GF-D8 (cell line): ENCODE measurements at regions not wholly inside any gene's neighbourhood (a gene's known extent, or its start where the extent isn't known, plus 50 kb on each side); places are given as distances from the start of the nearest gene placed in this dataset.

Experiments used
- DNase-seq: peaks from one replicate; lab custom pipeline; 2025; lab: John Stamatoyannopoulos, UW

DNA sequence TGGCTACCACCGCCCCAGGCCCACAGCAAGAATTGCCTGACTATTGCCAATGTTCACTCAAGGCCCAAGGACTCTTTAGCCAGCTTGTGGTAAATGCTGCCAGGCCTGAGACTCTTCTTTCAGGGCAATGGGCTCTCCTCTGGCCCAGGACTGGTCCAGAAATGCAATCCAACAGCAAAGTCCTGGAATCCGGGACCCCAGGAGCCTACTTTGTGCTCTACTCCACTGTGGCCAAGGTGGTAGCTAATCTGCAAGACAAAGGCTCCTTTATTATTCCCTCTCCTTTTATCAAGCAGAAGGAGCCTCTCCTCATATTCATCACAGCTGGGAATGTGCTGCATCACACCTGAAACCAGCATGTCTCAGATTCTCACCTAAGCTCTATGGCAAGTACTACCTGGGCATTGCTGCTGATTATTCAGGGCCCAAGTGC is 107.6 kb upstream of the PRSS58 start:
- DNase-seq = no peak

DNA sequence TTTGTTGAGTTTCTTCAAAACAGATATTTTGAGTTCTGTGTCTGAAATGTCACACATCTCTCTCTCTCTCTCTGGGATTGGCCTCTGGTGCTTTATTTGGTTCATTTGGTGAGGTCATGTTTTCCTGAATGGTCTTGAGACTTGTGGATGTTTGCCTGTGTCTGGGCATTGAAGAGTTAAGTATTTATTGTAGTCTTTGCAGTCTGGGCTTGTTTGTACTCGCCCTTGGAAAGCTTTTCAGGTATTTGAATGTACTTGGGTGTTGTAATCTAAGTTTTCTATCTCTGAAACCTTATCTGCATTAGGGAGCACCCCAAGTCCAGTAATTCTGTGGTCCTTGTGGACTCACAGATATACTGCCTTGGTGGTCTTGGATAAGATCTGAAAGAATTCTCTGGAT is 106.7 kb upstream of the PRSS58 start:
- DNase-seq = no peak

DNA sequence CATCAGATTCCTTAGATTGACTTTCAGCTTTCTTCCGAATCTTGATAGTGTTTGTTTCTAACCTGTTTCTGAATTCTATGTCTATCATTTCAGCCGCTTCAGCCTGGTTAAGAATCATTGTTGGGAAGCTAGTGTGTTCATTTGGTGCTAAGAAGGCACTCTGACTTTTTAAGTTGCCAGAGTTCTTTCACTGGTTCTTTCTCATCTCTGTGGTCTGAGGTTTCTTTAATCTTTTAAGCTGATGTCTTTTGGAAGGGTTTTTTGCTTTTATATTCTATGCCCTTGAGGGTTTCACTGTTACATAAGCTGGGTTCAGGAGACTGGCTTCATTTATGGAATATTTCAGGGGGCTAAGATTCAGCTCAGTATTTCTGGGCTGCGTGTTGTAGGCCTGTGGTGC is 104.5 kb upstream of the PRSS58 start:
- no peak for DNase-seq

- no peak for DNase-seq
Observed at GRCh38 chr7:142359694-142360279, 101.9 kb upstream of the PRSS58 start.

DNA sequence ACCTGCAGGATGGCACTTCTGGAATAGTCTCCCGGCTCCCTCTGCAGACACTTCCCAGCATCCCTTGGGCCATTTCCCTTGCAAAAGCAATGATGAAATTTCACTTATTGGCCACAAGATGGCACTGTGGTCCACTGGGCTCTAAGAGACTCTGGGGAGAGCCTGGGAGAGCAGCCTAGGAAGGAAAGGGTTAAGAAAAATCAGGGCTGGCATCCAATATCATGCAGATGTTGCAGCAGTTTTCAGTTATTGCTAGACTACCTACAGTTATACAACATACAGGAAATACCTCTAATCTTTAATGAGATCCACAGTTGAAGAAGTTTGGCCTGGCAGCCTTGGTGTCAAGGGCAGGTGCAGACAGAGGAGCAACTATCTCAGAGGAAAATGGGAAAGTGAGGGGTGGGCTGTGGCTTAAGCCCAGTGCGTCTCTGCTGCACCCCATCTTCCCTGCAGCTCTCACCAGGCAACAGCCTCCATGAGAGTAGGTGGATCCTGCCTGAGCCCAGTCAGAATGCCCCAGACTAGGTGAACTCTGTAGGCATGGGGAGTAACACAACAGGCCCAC is 100.2 kb upstream of the PRSS58 start:
- peak; percentile 26 for DNase-seq

DNA sequence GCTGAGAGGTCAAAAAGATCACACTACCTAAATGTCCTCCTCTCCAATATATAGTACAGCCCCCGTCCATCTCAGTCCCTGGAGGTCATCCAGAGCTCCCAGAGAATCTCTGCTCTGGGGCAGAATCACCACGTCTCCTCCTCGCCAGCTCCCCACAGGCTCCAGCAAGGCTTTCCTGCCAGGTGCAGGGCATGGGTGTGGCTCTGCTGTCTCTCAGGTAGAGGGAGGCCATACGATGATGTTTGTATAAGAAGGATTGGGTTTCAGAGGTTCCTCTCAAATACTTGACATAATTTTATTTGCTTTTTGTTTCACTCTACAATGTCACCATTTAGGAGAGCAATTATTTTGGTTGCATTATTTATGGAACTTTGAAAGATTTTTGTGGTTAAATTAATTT is 98.3 kb upstream of the PRSS58 start:
- no peak for DNase-seq

- no peak for DNase-seq
Observed at GRCh38 chr7:142355328-142355727, 97.5 kb upstream of the PRSS58 start.

DNA sequence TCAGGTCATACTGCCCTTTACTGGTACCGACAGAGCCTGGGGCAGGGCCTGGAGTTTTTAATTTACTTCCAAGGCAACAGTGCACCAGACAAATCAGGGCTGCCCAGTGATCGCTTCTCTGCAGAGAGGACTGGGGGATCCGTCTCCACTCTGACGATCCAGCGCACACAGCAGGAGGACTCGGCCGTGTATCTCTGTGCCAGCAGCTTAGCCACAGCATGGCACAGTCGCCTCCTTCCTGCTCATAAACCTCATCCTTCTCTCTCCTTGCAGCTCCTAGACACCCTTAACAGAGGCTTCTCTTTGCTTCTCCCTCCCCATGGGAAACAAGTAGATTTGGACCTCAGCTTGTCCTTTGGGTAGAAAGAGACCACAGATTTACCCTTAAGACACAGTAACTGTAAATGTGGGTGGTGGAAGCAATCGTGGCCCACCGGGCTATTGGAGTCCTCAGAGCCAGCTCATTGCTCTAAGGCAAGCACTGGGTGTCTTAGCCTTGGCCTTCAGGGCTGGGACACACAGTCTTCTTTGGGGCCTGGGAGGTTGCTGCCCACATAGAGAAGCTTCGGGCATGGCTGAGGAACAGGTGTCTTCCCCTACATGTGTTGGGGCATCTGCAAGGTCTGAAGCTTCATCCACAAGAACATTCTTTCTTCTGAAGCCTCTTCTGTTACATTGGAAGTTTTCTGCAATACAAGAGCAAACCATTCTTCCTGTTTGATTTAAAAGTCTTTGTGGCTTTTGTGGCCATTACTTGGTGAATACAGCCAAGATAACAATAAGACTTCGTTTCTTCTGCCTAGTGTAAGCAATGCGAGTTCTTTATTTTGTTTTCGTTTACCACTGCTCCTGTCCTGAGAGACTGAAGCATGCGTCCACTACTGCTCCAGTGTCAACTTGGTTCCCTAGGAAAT is 95.5 kb upstream of the PRSS58 start:
- no peak for DNase-seq

DNA sequence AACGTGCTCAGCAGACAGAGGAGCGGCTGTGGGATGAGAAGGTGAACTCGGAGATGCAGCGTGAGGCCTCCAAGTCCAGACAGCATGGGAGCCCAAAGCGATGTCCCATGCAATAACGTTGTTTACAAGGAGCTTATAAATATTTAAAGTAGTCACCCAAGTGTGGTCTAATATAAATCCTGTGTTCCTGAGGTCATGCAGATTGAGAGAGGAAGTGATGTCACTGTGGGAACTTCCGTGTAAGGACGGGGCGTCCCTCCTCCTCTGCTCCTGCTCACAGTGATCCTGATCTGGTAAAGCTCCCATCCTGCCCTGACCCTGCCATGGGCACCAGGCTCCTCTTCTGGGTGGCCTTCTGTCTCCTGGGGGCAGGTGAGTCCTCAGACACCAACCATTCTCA is 94.7 kb upstream of the PRSS58 start:
- DNase-seq = no peak

DNA sequence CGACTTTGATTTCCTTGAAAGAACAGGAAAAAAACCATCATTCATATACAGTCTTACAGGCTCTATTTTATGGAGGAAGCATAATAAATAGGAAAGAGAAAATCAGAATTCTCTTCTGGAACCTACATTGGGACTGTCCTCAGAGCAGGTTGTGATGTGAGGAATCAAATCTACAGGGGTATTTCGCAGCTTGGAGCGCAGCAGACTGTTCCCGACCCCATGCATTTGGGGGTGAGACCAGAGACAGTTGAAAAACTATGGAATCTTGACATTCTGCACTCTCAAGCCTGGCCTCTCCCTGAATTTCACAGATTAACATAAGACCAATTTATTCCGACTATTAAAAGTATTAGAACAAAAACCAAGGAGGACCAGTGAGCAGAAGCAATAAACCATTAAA is 93.3 kb upstream of the PRSS58 start:
- DNase-seq = no peak

- DNase-seq = no peak
Observed at GRCh38 chr7:142349670-142350405, 92.0 kb upstream of the PRSS58 start.

DNA sequence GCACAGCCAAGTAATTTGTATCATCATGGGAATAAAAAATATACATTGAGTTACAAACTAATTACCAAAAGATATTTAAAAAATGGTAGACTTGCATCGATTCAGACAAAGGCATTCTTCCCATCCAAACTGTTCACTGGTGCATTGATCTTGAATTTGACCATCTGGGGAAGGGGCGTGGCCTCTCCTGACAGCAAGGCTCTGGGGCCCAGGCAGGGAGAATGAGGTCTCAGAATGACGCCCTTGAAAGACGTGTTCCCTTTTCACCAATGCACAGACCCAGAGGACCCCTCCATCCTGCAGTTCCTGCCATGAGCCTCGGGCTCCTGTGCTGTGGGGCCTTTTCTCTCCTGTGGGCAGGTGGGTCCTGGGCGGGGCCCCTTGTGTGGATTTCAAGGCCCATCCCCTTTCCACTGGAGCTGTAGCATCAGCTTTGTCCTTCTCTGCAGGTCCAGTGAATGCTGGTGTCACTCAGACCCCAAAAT is 91.1 kb upstream of the PRSS58 start:
- no peak for DNase-seq

- DNase-seq = no peak
Observed at GRCh38 chr7:142348100-142348499, 90.2 kb upstream of the PRSS58 start.

- DNase-seq = no peak
Observed at GRCh38 chr7:142347091-142347490, 89.2 kb upstream of the PRSS58 start.

DNA sequence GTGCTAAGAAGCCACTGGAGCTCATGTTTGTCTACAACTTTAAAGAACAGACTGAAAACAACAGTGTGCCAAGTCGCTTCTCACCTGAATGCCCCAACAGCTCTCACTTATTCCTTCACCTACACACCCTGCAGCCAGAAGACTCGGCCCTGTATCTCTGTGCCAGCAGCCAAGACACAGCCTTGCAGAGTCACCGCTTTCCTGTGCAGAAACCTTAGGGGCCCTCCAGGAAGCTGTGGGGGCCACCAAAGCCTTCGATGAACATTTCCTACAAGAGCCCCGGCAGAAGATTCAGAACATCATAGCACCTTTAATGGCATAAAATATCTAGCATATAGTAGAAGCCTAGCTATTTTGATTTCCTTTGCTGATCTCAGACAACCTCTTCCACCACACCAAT is 88.0 kb upstream of the PRSS58 start:
- no peak for DNase-seq

GRCh38 chr7:142338633-142339501 is 81.0 kb upstream of the PRSS58 start:
- no peak for DNase-seq

DNA sequence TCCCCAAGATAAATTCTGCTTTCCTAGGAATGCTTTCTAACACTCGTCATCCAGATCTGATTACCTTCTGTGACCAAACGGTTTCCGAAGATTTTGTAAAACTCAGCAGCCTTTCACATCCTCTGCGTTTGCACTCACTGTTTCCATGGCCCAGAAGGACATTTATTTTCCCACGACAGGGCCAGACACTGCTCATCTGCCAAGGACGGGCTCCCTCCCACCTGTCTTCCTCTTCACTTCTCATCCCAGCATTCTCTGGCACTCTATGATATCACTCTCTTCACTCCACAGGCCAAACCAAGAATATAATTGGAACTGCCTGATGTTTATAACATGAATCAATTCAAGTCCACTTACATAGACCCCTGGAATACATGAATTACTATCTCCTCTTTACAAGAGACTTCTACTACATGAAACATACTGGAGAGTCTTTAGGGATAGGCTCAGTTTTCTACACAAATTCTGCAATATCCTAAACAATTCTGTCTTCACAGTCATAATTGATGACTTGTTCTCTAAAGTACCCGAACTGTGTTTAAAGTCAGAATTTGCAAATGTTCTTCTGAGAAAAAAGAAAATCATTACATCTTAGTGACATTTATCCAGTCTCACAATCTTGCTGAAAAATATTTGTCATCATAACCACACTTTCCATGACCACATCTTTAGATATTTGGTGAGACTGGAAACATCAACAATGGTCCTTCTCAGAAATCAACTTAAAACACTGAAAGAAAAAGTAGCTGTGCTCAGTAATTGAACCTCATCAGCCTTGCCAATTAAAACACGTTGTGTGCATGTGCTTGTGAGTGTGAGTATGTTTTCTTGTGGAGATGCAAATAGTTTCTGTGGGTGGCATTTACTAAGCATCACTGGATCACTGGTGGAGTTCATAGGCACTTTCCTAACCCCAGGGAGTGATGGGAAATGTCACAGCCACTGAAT is 79.5 kb upstream of the PRSS58 start:
- DNase-seq = no peak

DNA sequence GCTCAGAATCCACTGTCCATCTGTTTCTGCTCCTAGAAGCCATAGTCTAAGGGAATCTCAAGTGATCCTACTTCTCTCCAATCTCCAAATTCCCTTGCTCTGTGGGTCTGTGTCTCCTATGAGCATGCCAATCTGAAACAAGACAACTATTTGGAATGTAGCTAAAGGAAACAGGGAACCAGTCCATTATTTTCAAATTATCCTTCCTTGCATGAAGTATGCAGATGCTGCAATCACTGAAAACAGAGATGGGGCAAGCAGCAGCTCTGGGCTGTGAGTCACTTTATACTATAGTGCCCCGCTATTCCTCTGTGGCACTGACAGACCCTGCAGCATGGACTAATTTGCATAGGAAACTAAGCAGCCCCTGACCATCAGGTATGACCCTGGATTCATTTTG is 76.9 kb upstream of the PRSS58 start:
- no peak for DNase-seq

- no peak for DNase-seq
Observed at GRCh38 chr7:142334236-142334635, 76.4 kb upstream of the PRSS58 start.

GRCh38 chr7:142332421-142332820 is 74.6 kb upstream of the PRSS58 start:
- DNase-seq = no peak
